ENCODE measurements at regions not wholly inside any gene's neighbourhood (a gene's known extent, or its start where the extent isn't known, plus 50 kb on each side); places are given as distances from the start of the nearest gene placed in this dataset.

DNA sequence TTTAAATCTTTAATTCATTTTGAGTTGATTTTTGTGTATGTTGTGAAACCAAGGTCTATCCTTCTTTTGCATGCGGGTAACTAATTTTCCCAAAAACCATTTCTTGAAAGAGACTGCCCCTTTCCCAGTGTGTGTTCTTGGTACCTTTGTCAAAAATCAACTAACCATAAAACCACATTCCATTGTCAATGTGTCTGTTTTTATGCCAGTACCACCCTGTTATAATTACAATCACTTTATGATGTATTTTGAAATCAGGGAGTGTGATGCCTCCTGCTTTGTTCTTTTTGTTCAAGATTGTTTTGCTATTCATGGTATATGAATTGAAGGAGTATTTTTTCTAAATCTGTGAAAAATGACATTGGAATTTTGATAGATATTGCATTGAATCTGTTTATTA lies 689.6 kb downstream of the TSN start:
- no peak for TF ChIP-seq EZH2 (IDR thresholded peaks at IDR 0.05; ENCODE audit: insufficient read depth, poor library complexity, severe bottlenecking)
- TF ChIP-seq EZH2phosphoT487 (IDR thresholded peaks at IDR 0.05; ENCODE audit: insufficient read depth, low read depth): no peak
